GM23338 (cell line): ENCODE measurements at regions not wholly inside any gene's neighbourhood (a gene's known extent, or its start where the extent isn't known, plus 50 kb on each side); places are given as distances from the start of the nearest gene placed in this dataset.

Experiments used
- ATAC-seq: fragments of 200-7000 bp; cut with Tn5 transposase; 3 replicates; pipeline ENCODE4 v1.9.1; 2020
- DNase-seq: peaks from one replicate; pipeline ENCODE4 v3.0.0-alpha.2; 2015; ENCODE audit warnings: low spot score
- H2AFZ ChIP-seq: fragments of 200-600 bp; sonication (generic); 2 replicates; pipeline ENCODE4 v1.8.0; 2016; ENCODE audit warnings: antibody characterized with exemption, mild to moderate bottlenecking, moderate library complexity
- H3F3A ChIP-seq: fragments of 200-600 bp; sonication (generic); replicated peaks from 2 replicates; pipeline ENCODE4 v1.8.0; 2017; ENCODE audit warnings: antibody characterized with exemption, mixed run types, low read depth
- H3K27ac ChIP-seq: fragments of 200-600 bp; sonication (generic); 2 replicates; pipeline ENCODE4 v1.6.1; 2016; ENCODE audit warnings: low read depth
- H3K27me3 ChIP-seq: fragments of 200-600 bp; sonication (generic); 2 replicates; pipeline ENCODE4 v1.8.0; 2016; ENCODE audit warnings: mild to moderate bottlenecking, mixed run types, moderate library complexity; ENCODE audit not compliant: insufficient read depth
- H3K36me3 ChIP-seq: fragments of 200-600 bp; sonication (generic); 2 replicates; pipeline ENCODE4 v1.8.0; 2016; ENCODE audit warnings: mild to moderate bottlenecking; ENCODE audit not compliant: insufficient read depth
- H3K4me1 ChIP-seq: fragments of 200-600 bp; sonication (generic); 2 replicates; pipeline ENCODE4 v1.8.0; 2016; ENCODE audit warnings: mild to moderate bottlenecking, moderate library complexity; ENCODE audit not compliant: insufficient read depth
- H3K4me2 ChIP-seq: fragments of 200-600 bp; sonication (generic); 2 replicates; pipeline ENCODE4 v1.7.1; 2017; ENCODE audit warnings: mixed run types
- H3K4me3 ChIP-seq: fragments of 200-600 bp; sonication (generic); 2 replicates; pipeline ENCODE4 v1.6.1; 2016; ENCODE audit warnings: mixed run types
- H3K79me2 ChIP-seq: fragments of 200-600 bp; sonication (generic); replicated peaks from 2 replicates; pipeline ENCODE4 v1.8.0; 2017; ENCODE audit warnings: mild to moderate bottlenecking; ENCODE audit not compliant: insufficient read depth
- H3K9me2 ChIP-seq: fragments of 200-600 bp; sonication (generic); 2 replicates; pipeline ENCODE4 v1.8.0; 2017; ENCODE audit not compliant: insufficient read depth
- H4K20me1 ChIP-seq: fragments of 200-600 bp; sonication (generic); replicated peaks from 2 replicates; pipeline ENCODE4 v1.8.0; 2017; ENCODE audit warnings: mild to moderate bottlenecking; ENCODE audit not compliant: insufficient read depth
- H3K27ac Mint-ChIP-seq: 2 replicates; pipeline ENCODE4 v1.8.0; 2020; ENCODE audit warnings: inconsistent platforms, mild to moderate bottlenecking, moderate library complexity, mixed read lengths
- H3K27me3 Mint-ChIP-seq: 3 replicates; pipeline ENCODE4 v1.8.0; 2022; ENCODE audit warnings: low read depth, mild to moderate bottlenecking, moderate library complexity, mixed read lengths, inconsistent platforms; ENCODE audit not compliant: insufficient read depth, poor library complexity
- H3K36me3 Mint-ChIP-seq: 3 replicates; pipeline ENCODE4 v1.8.0; 2021; ENCODE audit warnings: low read depth, mild to moderate bottlenecking, inconsistent platforms, moderate library complexity, mixed read lengths
- H3K4me1 Mint-ChIP-seq: 3 replicates; pipeline ENCODE4 v1.8.0; 2020; ENCODE audit warnings: mild to moderate bottlenecking, inconsistent platforms, mixed read lengths
- H3K4me3 Mint-ChIP-seq: 3 replicates; pipeline ENCODE4 v1.8.0; 2021; ENCODE audit warnings: moderate library complexity, mild to moderate bottlenecking, inconsistent platforms, mixed read lengths
- H3K9me3 Mint-ChIP-seq: 3 replicates; pipeline ENCODE4 v1.8.0; 2020; ENCODE audit warnings: moderate library complexity, mild to moderate bottlenecking, inconsistent platforms, mixed read lengths
- CREB1 ChIP-seq: fragments of 250-450 bp; sonication (Bioruptor Pico); IDR thresholded peaks from 2 replicates; pipeline ENCODE4 v1.5.0; 2020; ENCODE audit warnings: low read depth, mild to moderate bottlenecking, moderate library complexity
- CTCF ChIP-seq, 2 experiments: fragments of 200-600 bp in 1 of 2; sonication (generic) in 1 of 2; conservative IDR thresholded peaks; 2 replicates each; pipeline versions ENCODE4 v1.5.1 to v1.6.1; 2016 to 2017; ENCODE audit warnings: antibody characterized with exemption in 2 of 2, low read depth in 2 of 2, mild to moderate bottlenecking in 2 of 2, moderate library complexity in 1 of 2
- EZH2 ChIP-seq: fragments of 200-600 bp; sonication (generic); IDR thresholded peaks from one replicate; pipeline ENCODE4 v1.8.0; 2017; ENCODE audit warnings: antibody characterized with exemption, mild to moderate bottlenecking, low read depth; ENCODE audit not compliant: unreplicated experiment
- JUNB ChIP-seq: IDR thresholded peaks from one replicate; pipeline ENCODE4 v1.6.1; 2016; ENCODE audit warnings: antibody characterized with exemption; ENCODE audit not compliant: unreplicated experiment
- POLR2AphosphoS5 ChIP-seq: IDR thresholded peaks from 2 replicates; pipeline ENCODE4 v1.6.1; 2016; ENCODE audit warnings: antibody characterized with exemption, low read depth
- STAT1 ChIP-seq: IDR thresholded peaks from one replicate; pipeline ENCODE4 v1.6.1; 2016; ENCODE audit warnings: antibody characterized with exemption; ENCODE audit not compliant: unreplicated experiment
- TF ChIP-seq, protein P1 (sequence below): fragments of 250-450 bp; sonication (Bioruptor Pico); IDR thresholded peaks from 2 replicates; pipeline ENCODE4 v1.5.0; 2020; ENCODE audit warnings: mild to moderate bottlenecking, moderate library complexity
- TF ChIP-seq, protein P2 (sequence below): IDR thresholded peaks from 2 replicates; pipeline ENCODE4 v1.6.1; 2016; ENCODE audit warnings: antibody characterized with exemption
- TF ChIP-seq, protein P3 (sequence below): IDR thresholded peaks from one replicate; pipeline ENCODE4 v1.6.1; 2018; ENCODE audit warnings: antibody characterized with exemption; ENCODE audit not compliant: unreplicated experiment

DNA sequence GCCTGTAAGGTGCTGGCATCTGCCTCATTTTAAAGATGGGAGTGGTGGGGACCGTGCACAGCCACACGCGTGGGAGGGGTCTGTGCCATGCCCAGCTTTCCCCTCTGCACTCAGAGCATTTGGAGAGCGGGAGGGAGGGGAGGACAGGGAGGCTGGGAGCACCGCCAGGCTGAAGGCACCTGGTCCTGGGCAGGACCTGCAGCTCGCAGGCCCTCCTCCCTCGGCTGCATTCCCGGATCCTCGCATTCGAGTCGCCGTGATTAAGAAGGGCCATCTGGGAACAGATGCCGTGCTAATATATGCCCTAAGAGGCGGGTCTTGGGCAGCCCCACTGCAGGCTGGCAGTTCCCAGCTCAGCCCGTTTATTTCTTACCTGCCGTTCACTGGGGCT lies 84.0 kb downstream of the PTGR3 start (continued):
- TF ChIP-seq, protein P1, sequence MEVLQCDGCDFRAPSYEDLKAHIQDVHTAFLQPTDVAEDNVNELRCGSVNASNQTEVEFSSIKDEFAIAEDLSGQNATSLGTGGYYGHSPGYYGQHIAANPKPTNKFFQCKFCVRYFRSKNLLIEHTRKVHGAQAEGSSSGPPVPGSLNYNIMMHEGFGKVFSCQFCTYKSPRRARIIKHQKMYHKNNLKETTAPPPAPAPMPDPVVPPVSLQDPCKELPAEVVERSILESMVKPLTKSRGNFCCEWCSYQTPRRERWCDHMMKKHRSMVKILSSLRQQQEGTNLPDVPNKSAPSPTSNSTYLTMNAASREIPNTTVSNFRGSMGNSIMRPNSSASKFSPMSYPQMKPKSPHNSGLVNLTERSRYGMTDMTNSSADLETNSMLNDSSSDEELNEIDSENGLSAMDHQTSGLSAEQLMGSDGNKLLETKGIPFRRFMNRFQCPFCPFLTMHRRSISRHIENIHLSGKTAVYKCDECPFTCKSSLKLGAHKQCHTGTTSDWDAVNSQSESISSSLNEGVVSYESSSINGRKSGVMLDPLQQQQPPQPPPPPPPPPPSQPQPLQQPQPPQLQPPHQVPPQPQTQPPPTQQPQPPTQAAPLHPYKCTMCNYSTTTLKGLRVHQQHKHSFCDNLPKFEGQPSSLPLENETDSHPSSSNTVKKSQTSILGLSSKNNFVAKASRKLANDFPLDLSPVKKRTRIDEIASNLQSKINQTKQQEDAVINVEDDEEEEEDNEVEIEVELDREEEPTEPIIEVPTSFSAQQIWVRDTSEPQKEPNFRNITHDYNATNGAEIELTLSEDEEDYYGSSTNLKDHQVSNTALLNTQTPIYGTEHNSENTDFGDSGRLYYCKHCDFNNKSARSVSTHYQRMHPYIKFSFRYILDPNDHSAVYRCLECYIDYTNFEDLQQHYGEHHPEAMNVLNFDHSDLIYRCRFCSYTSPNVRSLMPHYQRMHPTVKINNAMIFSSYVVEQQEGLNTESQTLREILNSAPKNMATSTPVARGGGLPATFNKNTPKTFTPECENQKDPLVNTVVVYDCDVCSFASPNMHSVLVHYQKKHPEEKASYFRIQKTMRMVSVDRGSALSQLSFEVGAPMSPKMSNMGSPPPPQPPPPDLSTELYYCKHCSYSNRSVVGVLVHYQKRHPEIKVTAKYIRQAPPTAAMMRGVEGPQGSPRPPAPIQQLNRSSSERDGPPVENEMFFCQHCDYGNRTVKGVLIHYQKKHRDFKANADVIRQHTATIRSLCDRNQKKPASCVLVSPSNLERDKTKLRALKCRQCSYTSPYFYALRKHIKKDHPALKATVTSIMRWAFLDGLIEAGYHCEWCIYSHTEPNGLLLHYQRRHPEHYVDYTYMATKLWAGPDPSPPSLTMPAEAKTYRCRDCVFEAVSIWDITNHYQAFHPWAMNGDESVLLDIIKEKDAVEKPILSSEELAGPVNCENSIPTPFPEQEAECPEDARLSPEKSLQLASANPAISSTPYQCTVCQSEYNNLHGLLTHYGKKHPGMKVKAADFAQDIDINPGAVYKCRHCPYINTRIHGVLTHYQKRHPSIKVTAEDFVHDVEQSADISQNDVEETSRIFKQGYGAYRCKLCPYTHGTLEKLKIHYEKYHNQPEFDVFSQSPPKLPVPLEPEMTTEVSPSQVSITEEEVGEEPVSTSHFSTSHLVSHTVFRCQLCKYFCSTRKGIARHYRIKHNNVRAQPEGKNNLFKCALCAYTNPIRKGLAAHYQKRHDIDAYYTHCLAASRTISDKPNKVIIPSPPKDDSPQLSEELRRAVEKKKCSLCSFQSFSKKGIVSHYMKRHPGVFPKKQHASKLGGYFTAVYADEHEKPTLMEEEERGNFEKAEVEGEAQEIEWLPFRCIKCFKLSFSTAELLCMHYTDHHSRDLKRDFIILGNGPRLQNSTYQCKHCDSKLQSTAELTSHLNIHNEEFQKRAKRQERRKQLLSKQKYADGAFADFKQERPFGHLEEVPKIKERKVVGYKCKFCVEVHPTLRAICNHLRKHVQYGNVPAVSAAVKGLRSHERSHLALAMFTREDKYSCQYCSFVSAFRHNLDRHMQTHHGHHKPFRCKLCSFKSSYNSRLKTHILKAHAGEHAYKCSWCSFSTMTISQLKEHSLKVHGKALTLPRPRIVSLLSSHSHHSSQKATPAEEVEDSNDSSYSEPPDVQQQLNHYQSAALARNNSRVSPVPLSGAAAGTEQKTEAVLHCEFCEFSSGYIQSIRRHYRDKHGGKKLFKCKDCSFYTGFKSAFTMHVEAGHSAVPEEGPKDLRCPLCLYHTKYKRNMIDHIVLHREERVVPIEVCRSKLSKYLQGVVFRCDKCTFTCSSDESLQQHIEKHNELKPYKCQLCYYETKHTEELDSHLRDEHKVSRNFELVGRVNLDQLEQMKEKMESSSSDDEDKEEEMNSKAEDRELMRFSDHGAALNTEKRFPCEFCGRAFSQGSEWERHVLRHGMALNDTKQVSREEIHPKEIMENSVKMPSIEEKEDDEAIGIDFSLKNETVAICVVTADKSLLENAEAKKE (CRISPR knock-in tag) = no peak
- TF ChIP-seq STAT1 = no peak
- TF ChIP-seq, protein P2, sequence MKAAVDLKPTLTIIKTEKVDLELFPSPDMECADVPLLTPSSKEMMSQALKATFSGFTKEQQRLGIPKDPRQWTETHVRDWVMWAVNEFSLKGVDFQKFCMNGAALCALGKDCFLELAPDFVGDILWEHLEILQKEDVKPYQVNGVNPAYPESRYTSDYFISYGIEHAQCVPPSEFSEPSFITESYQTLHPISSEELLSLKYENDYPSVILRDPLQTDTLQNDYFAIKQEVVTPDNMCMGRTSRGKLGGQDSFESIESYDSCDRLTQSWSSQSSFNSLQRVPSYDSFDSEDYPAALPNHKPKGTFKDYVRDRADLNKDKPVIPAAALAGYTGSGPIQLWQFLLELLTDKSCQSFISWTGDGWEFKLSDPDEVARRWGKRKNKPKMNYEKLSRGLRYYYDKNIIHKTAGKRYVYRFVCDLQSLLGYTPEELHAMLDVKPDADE = no peak
- no peak for TF ChIP-seq POLR2AphosphoS5
- no peak for TF ChIP-seq CREB1 (CRISPR knock-in tag)
- TF ChIP-seq EZH2 = no peak

GRCh38 chr18:75124551-75124950 lies 84.4 kb downstream of the PTGR3 start:
- Histone ChIP-seq H3K4me1 (no peaks in the 10 kb centered on the region), H3K36me3 (no peaks in the 10 kb centered on the region), H3K9me2 (peaks cover under 1% of the 10 kb centered on the region; the same call in 1 of the 2 replicates), H3K27ac (no peak overlapping the region), H2AFZ (no peak overlapping the region), H3K4me3 (no peak overlapping the region), H3F3A (no peaks in the 10 kb centered on the region), H3K27me3 (no peaks in the 10 kb centered on the region), H4K20me1 (no peaks in the 10 kb centered on the region), H3K79me2 (no peaks in the 10 kb centered on the region), H3K4me2 (no peak overlapping the region)
- Mint-ChIP-seq H3K36me3 (no peaks in the 10 kb centered on the region), H3K27ac (no peak overlapping the region), H3K4me1 (no peaks in the 10 kb centered on the region; the same call in 2 of the 3 replicates), H3K27me3 (peaks cover 3% of the 10 kb centered on the region), H3K9me3 (no peaks in the 10 kb centered on the region), H3K4me3 (no peak overlapping the region)
- DNase-seq = no peak
- ATAC-seq = no peak
- TF ChIP-seq JUNB = no peak
- TF ChIP-seq, protein P3, sequence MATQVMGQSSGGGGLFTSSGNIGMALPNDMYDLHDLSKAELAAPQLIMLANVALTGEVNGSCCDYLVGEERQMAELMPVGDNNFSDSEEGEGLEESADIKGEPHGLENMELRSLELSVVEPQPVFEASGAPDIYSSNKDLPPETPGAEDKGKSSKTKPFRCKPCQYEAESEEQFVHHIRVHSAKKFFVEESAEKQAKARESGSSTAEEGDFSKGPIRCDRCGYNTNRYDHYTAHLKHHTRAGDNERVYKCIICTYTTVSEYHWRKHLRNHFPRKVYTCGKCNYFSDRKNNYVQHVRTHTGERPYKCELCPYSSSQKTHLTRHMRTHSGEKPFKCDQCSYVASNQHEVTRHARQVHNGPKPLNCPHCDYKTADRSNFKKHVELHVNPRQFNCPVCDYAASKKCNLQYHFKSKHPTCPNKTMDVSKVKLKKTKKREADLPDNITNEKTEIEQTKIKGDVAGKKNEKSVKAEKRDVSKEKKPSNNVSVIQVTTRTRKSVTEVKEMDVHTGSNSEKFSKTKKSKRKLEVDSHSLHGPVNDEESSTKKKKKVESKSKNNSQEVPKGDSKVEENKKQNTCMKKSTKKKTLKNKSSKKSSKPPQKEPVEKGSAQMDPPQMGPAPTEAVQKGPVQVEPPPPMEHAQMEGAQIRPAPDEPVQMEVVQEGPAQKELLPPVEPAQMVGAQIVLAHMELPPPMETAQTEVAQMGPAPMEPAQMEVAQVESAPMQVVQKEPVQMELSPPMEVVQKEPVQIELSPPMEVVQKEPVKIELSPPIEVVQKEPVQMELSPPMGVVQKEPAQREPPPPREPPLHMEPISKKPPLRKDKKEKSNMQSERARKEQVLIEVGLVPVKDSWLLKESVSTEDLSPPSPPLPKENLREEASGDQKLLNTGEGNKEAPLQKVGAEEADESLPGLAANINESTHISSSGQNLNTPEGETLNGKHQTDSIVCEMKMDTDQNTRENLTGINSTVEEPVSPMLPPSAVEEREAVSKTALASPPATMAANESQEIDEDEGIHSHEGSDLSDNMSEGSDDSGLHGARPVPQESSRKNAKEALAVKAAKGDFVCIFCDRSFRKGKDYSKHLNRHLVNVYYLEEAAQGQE = no peak
- TF ChIP-seq CTCF (conservative IDR thresholded peaks at IDR 0.05; ENCODE audit: low read depth in 2 of 2) = no peak
